ENCODE measurements at regions not wholly inside any gene's neighbourhood (a gene's known extent, or its start where the extent isn't known, plus 50 kb on each side); places are given as distances from the start of the nearest gene placed in this dataset.

GRCh38 chr15:62783303-62783957 is 259.1 kb upstream of the TPM1 start:
- no peak for TF ChIP-seq CTCF (optimal IDR thresholded peaks at IDR 0.05 in 1 of 3, IDR thresholded peaks at IDR 0.05 in 1 of 3, conservative IDR thresholded peaks at IDR 0.05 in 1 of 3; ENCODE audit: extremely low read depth in 1 of 3, insufficient read depth in 2 of 3, low read length in 3 of 3)
- no peak for TF ChIP-seq EZH2 (IDR thresholded peaks at IDR 0.05; ENCODE audit: low read length)

Data from keratinocyte (primary cell).